ENCODE measurements at regions not wholly inside any gene's neighbourhood (a gene's known extent, or its start where the extent isn't known, plus 50 kb on each side); places are given as distances from the start of the nearest gene placed in this dataset.

DNA sequence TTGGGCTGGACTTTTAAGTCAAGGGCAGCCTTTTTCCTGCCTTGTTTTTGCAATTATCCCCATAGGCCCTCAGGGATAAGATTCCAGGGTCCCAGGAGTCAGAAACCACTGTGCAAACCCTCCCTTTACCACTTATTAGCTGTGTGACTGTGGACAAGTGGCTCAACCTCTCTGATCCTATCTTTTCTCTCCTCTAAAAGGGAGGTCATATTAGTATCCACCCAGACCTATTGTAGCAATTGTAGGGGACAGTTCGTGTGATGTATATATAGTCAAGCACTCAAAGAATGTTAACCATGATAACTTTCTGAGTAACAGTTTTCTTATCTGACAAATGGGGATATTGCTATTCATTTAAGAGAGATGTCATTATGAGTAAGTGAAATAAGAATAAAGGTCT, 68.2 kb downstream of the IRX5 start:
- TF ChIP-seq, protein P1, sequence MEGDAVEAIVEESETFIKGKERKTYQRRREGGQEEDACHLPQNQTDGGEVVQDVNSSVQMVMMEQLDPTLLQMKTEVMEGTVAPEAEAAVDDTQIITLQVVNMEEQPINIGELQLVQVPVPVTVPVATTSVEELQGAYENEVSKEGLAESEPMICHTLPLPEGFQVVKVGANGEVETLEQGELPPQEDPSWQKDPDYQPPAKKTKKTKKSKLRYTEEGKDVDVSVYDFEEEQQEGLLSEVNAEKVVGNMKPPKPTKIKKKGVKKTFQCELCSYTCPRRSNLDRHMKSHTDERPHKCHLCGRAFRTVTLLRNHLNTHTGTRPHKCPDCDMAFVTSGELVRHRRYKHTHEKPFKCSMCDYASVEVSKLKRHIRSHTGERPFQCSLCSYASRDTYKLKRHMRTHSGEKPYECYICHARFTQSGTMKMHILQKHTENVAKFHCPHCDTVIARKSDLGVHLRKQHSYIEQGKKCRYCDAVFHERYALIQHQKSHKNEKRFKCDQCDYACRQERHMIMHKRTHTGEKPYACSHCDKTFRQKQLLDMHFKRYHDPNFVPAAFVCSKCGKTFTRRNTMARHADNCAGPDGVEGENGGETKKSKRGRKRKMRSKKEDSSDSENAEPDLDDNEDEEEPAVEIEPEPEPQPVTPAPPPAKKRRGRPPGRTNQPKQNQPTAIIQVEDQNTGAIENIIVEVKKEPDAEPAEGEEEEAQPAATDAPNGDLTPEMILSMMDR (IDR thresholded peaks at IDR 0.05) = no peak
- TF ChIP-seq ZFX (IDR thresholded peaks at IDR 0.05; ENCODE audit: borderline replicate concordance) = no peak
- H3K27ac ChIP-seq = no peak overlapping the region

DNA sequence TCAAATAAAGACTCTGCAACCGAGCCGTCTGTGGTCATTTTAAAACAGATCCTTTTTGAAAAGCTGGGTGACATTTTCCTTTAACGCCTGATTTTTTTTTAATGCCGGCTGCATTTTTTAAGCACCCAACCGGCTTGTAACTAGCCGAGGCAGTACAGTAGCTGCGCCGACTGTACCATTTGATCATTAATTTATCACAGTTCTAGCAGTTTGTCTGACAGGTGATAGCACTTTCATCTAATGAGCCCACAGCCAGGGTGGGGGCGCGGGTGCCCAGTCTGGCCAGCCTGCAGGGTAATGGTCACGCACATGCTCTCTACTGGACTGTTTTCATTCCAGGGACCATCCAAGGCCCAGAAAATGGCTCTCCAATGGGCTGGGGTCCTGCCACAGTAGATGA, 68.8 kb downstream of the IRX5 start:
- TF ChIP-seq, protein P1 (IDR thresholded peaks at IDR 0.05) = no peak
- TF ChIP-seq ZFX (IDR thresholded peaks at IDR 0.05; ENCODE audit: borderline replicate concordance) = no peak
- no peak overlapping the region for H3K27ac ChIP-seq

DNA sequence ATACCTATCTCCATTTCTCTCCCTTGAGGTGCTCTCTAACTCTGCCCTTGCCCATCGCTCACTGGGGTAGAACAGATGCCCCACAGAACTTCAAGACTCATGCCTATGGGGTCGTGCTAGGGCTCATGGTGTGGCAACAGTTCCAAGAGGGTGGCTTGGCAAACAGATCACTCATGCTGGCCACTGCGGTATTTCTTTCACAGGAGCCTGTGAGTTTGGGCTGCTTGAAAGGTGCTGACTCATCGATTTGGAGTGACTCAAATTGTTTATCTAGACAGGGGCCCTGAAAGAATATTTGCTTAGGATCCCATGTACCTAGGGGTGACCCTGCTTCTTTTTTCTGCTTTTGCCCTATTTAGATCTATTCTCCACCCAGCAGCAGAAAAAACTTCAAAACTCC, 69.9 kb downstream of the IRX5 start:
- TF ChIP-seq ZFX (IDR thresholded peaks at IDR 0.05; ENCODE audit: borderline replicate concordance) = no peak
- TF ChIP-seq, protein P1 (IDR thresholded peaks at IDR 0.05) = no peak
- no peak overlapping the region for H3K27ac ChIP-seq

DNA sequence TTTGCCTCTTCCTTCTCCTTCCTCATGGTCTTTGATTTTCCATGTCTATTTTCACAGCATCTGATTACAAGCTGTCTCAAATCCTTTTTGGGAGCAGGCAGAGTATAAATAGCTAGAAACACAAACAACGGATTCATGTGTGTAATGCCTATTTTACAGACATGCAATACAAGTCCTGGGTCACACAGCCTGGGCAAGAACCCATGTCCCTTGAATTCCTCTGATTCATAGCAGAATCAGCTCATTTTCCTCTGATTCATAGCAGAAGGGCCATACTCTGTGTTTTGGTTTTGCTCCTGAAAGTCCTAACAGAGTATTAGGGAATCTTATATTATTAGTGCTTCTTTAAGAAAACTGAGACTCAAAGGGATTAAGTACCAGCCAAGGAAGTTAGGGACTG, 71.3 kb downstream of the IRX5 start:
- no peak overlapping the region for H3K27ac ChIP-seq
- TF ChIP-seq, protein P1 (IDR thresholded peaks at IDR 0.05) = no peak
- TF ChIP-seq ZFX (IDR thresholded peaks at IDR 0.05; ENCODE audit: borderline replicate concordance) = no peak

DNA sequence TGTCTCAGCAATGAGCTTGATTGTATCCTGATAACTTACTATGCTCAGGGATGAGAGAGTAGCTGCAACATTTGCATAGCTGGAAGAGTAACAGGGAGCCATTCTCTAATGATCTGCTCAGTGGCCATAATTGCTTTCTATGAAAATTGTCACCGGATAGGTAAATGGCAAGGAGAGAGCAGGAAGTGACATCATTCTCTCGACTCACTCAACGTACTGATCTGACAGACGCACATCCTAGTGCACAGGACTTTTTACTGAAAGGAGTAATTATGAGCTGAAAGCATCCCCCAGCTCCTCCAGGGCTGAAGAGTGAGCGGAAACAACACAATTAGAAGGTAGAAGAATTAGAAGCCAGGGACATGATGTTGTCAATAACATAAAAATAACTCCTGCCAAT, 71.8 kb downstream of the IRX5 start:
- H3K27ac ChIP-seq = no peak overlapping the region
- no peak for TF ChIP-seq ZFX (IDR thresholded peaks at IDR 0.05; ENCODE audit: borderline replicate concordance)
- TF ChIP-seq, protein P1 (IDR thresholded peaks at IDR 0.05) = no peak

DNA sequence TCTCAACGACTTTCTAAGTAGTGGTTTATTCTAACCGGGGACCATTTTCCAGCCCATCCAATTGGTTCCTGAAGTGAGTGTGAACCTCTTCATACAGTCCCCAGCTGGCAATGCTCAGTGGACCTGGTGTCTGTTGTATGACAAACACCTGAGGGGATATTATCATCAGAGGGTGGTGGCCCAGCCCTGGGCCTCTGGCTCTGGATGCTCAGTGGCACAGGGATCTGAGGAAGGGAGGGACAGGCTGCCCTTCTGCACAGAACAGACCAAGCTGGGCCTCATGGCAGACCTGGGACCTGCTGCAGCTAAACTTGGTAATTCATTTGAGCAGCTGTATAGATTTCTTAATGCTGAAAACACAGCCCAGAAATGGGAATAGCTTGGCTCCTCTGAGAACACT, 72.6 kb downstream of the IRX5 start:
- no peak for TF ChIP-seq ZFX (IDR thresholded peaks at IDR 0.05; ENCODE audit: borderline replicate concordance)
- TF ChIP-seq, protein P1 (IDR thresholded peaks at IDR 0.05) = no peak

DNA sequence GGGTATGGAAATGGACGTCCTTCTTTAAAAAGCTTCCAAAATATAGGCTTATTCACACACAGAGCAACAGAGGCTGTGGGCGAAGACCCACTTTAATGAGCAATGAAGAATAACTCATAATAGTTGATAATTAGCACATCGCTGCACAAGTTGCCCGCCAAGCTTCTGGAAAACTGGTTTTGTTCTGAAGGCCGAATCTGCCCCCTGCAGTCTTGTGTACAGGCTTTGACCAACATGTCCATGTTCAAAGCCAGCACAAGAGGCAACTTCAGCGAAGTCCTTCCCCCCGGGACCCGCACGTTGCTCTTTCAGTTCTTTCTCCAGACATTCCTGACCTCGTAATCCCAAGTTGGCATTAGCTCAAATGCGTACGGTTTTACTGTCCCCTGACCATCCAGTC, 73.3 kb downstream of the IRX5 start:
- no peak overlapping the region for H3K27ac ChIP-seq
- TF ChIP-seq, protein P1 (IDR thresholded peaks at IDR 0.05) = no peak
- no peak for TF ChIP-seq ZFX (IDR thresholded peaks at IDR 0.05; ENCODE audit: borderline replicate concordance)

More for the DNA sequence above, 72.6 kb downstream of the IRX5 start:
- H3K27ac ChIP-seq = no peak overlapping the region

Data from 22Rv1 (cell line).